IMR-90 (cell line): ENCODE measurements at regions not wholly inside any gene's neighbourhood (a gene's known extent, or its start where the extent isn't known, plus 50 kb on each side); places are given as distances from the start of the nearest gene placed in this dataset.

Experiments used
- ATAC-seq: fragments of 200-7000 bp; cut with Tn5 transposase; 2 replicates; pipeline ENCODE4 v1.9.1; 2020; ENCODE audit warnings: low read depth, mild to moderate bottlenecking, moderate library complexity
- BruUV-seq: library from RNA; stranded (reverse); fragments of 400-500 nt; replicated peaks from 2 replicates; lab custom pipeline; 2021; lab: Mats Ljungman, UMichigan
- CTCF ChIA-PET: fragments of 300-600 bp; formaldehyde crosslinking; extraction: SDS; loops from one replicate; lab custom pipeline; 2021; ENCODE audit warnings: antibody characterized with exemption; lab: Yijun Ruan, JAX
- POLR2A ChIA-PET: fragments of 300-600 bp; sonication (Branson Sonifier 250); formaldehyde crosslinking; loops from one replicate; lab custom pipeline; 2022; ENCODE audit warnings: antibody characterized with exemption; ENCODE audit not compliant: unreplicated experiment; lab: Charles Lee
- DNase-seq: peaks from one replicate; pipeline ENCODE4 v3.0.0; 2013
- H2AFZ ChIP-seq: replicated peaks from 2 replicates; pipeline ENCODE3; 2013; ENCODE audit warnings: low read length, mild to moderate bottlenecking; ENCODE audit not compliant: poor library complexity
- H2AK5ac ChIP-seq: 2 replicates; pipeline ENCODE4 v1.6.1; 2013; ENCODE audit warnings: low read depth, low read length, inconsistent platforms
- H2AK9ac ChIP-seq: replicated peaks from 2 replicates; pipeline ENCODE3; 2013; ENCODE audit warnings: mild to moderate bottlenecking, low read depth, low read length, moderate library complexity; ENCODE audit not compliant: poor library complexity
- H2BK120ac ChIP-seq: 2 replicates; pipeline ENCODE4 v1.6.1; 2013; ENCODE audit warnings: low read depth, low read length, inconsistent platforms
- H2BK15ac ChIP-seq: 3 replicates; pipeline ENCODE4 v1.6.1; 2013; ENCODE audit warnings: low read depth, low read length, inconsistent platforms
- H2BK20ac ChIP-seq: 2 replicates; pipeline ENCODE4 v1.6.1; 2013; ENCODE audit warnings: low read depth, mild to moderate bottlenecking, inconsistent platforms, low read length, moderate library complexity
- H2BK5ac ChIP-seq: 2 replicates; pipeline ENCODE4 v1.6.1; 2013; ENCODE audit warnings: mild to moderate bottlenecking, low read depth, low read length, inconsistent platforms; ENCODE audit not compliant: poor library complexity, severe bottlenecking
- H3K14ac ChIP-seq: replicated peaks from 2 replicates; pipeline ENCODE4 v1.6.1; 2013; ENCODE audit warnings: low read depth, low read length, inconsistent platforms
- H3K18ac ChIP-seq: 2 replicates; pipeline ENCODE4 v1.6.1; 2013; ENCODE audit warnings: low read depth, low read length, control low read depth
- H3K23ac ChIP-seq: 2 replicates; pipeline ENCODE4 v1.6.1; 2013; ENCODE audit warnings: low read depth, low read length, inconsistent platforms
- H3K27ac ChIP-seq: 2 replicates; pipeline ENCODE4 v1.5.1; 2013; ENCODE audit warnings: mild to moderate bottlenecking, control low read depth, low read length; ENCODE audit not compliant: insufficient read depth
- H3K27me3 ChIP-seq: 2 replicates; pipeline ENCODE4 v1.6.1; 2013; ENCODE audit warnings: low read length; ENCODE audit not compliant: control insufficient read depth, insufficient read depth
- H3K36me3 ChIP-seq: 2 replicates; pipeline ENCODE4 v1.6.1; 2013; ENCODE audit warnings: low read length, mixed read lengths; ENCODE audit not compliant: control insufficient read depth, insufficient read depth
- H3K4ac ChIP-seq: 2 replicates; pipeline ENCODE4 v1.6.1; 2013; ENCODE audit warnings: low read depth, low read length, inconsistent platforms
- H3K4me1 ChIP-seq: 2 replicates; pipeline ENCODE4 v1.6.1; 2013; ENCODE audit warnings: low read length, mixed read lengths; ENCODE audit not compliant: control insufficient read depth, insufficient read depth
- H3K4me2 ChIP-seq: 2 replicates; pipeline ENCODE4 v1.6.1; 2013; ENCODE audit warnings: low read depth, mild to moderate bottlenecking, control low read depth, low read length, moderate library complexity
- H3K4me3 ChIP-seq: 2 replicates; pipeline ENCODE4 v1.5.1; 2013; ENCODE audit warnings: low read depth, mild to moderate bottlenecking, control low read depth, low read length, moderate library complexity; ENCODE audit not compliant: insufficient read depth
- H3K56ac ChIP-seq: 2 replicates; pipeline ENCODE4 v1.6.1; 2013; ENCODE audit warnings: low read length, inconsistent platforms; ENCODE audit not compliant: insufficient read depth; ENCODE audit errors: extremely low read depth
- H3K79me1 ChIP-seq, 2 experiments: 2 replicates each; pipeline ENCODE4 v1.6.1; 2013; ENCODE audit warnings: low read length in 2 of 2, inconsistent platforms in 1 of 2, low read depth in 1 of 2
- H3K9ac ChIP-seq: 2 replicates; pipeline ENCODE4 v1.6.1; 2013; ENCODE audit warnings: low read depth, low read length, control low read depth
- H3K9me1 ChIP-seq: 2 replicates; pipeline ENCODE4 v1.6.1; 2013; ENCODE audit warnings: low read length, inconsistent platforms; ENCODE audit not compliant: insufficient read depth
- H3K9me3 ChIP-seq: 2 replicates; pipeline ENCODE4 v1.6.1; 2013; ENCODE audit warnings: low read length; ENCODE audit not compliant: control insufficient read depth, insufficient read depth
- H4K20me1 ChIP-seq: 2 replicates; pipeline ENCODE4 v1.6.1; 2013; ENCODE audit warnings: low read length, inconsistent platforms; ENCODE audit not compliant: insufficient read depth
- H4K5ac ChIP-seq: 2 replicates; pipeline ENCODE4 v1.6.1; 2013; ENCODE audit warnings: mild to moderate bottlenecking, low read depth, low read length, control low read depth
- H4K8ac ChIP-seq, 2 experiments: 2 replicates each; pipeline ENCODE4 v1.6.1; 2013; ENCODE audit warnings: low read depth in 2 of 2, low read length in 2 of 2, control low read depth in 1 of 2, inconsistent platforms in 1 of 2
- H4K91ac ChIP-seq: 2 replicates; pipeline ENCODE4 v1.6.1; 2013; ENCODE audit warnings: low read depth, low read length, inconsistent platforms; ENCODE audit not compliant: insufficient read depth
- CEBPB ChIP-seq: IDR thresholded peaks from 2 replicates; pipeline ENCODE4 v1.6.1; 2012; ENCODE audit warnings: low read depth, low read length, improper control_type of control experiment
- CHD1 ChIP-seq: IDR thresholded peaks from 2 replicates; pipeline ENCODE4 v1.6.1; 2012; ENCODE audit warnings: low read depth, low read length, improper control_type of control experiment
- CTCF ChIP-seq: conservative IDR thresholded peaks from 2 replicates; pipeline ENCODE4 v1.5.1; 2012; ENCODE audit warnings: mild to moderate bottlenecking, low read depth, low read length, improper control_type of control experiment
- ELK1 ChIP-seq: fragments of 150-350 bp; IDR thresholded peaks from 2 replicates; pipeline ENCODE4 v1.6.1; 2016; ENCODE audit warnings: low read depth, mild to moderate bottlenecking, low read length, moderate library complexity, borderline replicate concordance
- MAFK ChIP-seq: IDR thresholded peaks from 2 replicates; pipeline ENCODE4 v1.6.1; 2012; ENCODE audit warnings: low read depth, low read length, improper control_type of control experiment
- MAZ ChIP-seq: IDR thresholded peaks from 2 replicates; pipeline ENCODE4 v1.6.1; 2012; ENCODE audit warnings: low read depth, mild to moderate bottlenecking, low read length, improper control_type of control experiment, moderate library complexity, borderline replicate concordance
- MXI1 ChIP-seq: IDR thresholded peaks from 2 replicates; pipeline ENCODE4 v1.6.1; 2012; ENCODE audit warnings: low read depth, mild to moderate bottlenecking, low read length, moderate library complexity, borderline replicate concordance
- RAD21 ChIP-seq: IDR thresholded peaks from 2 replicates; pipeline ENCODE4 v1.6.1; 2012; ENCODE audit warnings: low read length, improper control_type of control experiment
- RFX5 ChIP-seq: IDR thresholded peaks from 2 replicates; pipeline ENCODE4 v1.8.0; 2012; ENCODE audit warnings: low read depth, mild to moderate bottlenecking, low read length, moderate library complexity
- SMC3 ChIP-seq: fragments of 150-350 bp; IDR thresholded peaks from 2 replicates; pipeline ENCODE4 v1.6.1; 2016; ENCODE audit warnings: low read depth, mild to moderate bottlenecking, antibody characterized with exemption, low read length, moderate library complexity
- WGBS, 2 experiments: methylation state at CpG; one replicate each; pipeline versions ENCODE4 v1.1.5 to v1.1.7; 2013; ENCODE audit warnings: missing lambda C conversion rate in 2 of 2; ENCODE audit not compliant: insufficient read length in 1 of 2; ENCODE audit errors: extremely low coverage in 2 of 2; 5-methylcytosine and 5-hydroxymethylcytosine counted together
- dilution Hi-C: fragments of 300-500 bp; cut with HindIII; formaldehyde crosslinking; loops from one replicate; pipeline ENCODE4 v1.14.3; 2018; ENCODE audit warnings: low sequenced_read_pairs; ENCODE audit not compliant: unreplicated experiment
- in situ Hi-C: fragments of 300-500 bp; cut with MboI; formaldehyde crosslinking; loops from 3 replicates; pipeline ENCODE4 v1.14.3; 2019; ENCODE audit warnings: low sequenced_read_pairs, inconsistent platforms, mixed read lengths
- intact Hi-C: fragments of 100-400 bp; cut with micrococcal nuclease; formaldehyde crosslinking; loops from 2 replicates; pipeline ENCODE4 v1.10.0; 2022

- Histone ChIP-seq H3K18ac (no peak overlapping the region), H3K36me3 (no peaks in the 10 kb centered on the region), H3K9me3 (no peaks in the 10 kb centered on the region), H2BK20ac (no peak overlapping the region), H3K4ac (no peak overlapping the region), H3K9me1 (no peaks in the 10 kb centered on the region), H3K9ac (no peak overlapping the region), H4K91ac (no peak overlapping the region), H3K79me1 (no peaks in the 10 kb centered on the region), H2AK5ac (no peak overlapping the region), H3K27me3 (no peaks in the 10 kb centered on the region; the same call in 1 of the 2 replicates), H3K27ac (no peak overlapping the region), H4K5ac (no peak overlapping the region), H2AFZ (no peak overlapping the region), H3K23ac (no peak overlapping the region), H3K4me1 (no peaks in the 10 kb centered on the region), H3K4me2 (no peak overlapping the region), H4K20me1 (no peaks in the 10 kb centered on the region), H4K8ac (no peak overlapping the region), H3K14ac (no peak overlapping the region), H2BK15ac (no peak overlapping the region), H3K4me3 (no peak overlapping the region), H2AK9ac (no peak overlapping the region), H2BK120ac (no peak overlapping the region), H3K56ac (no peak overlapping the region), H2BK5ac (no peak overlapping the region)
- BruUV-seq = no TSS peak
- WGBS, 2 experiments = 100% methylated on average over 1 of the region's 5 CpGs; no CpG with 5 or more reads in 1 of the 2 experiments
- POLR2A ChIA-PET = no interaction called here
- intact Hi-C loops = no loop called here
- ATAC-seq (no peak), DNase-seq (no peak)
- dilution Hi-C loops = no loop called here
- CTCF ChIA-PET = no interaction called here
- in situ Hi-C loops = no loop called here
- TF ChIP-seq MAFK = no peak
- no peak for TF ChIP-seq ELK1
- no peak for TF ChIP-seq CHD1
- no peak for TF ChIP-seq RAD21
- no peak for TF ChIP-seq MAZ
- TF ChIP-seq SMC3 = no peak
- no peak for TF ChIP-seq CEBPB
- TF ChIP-seq CTCF = no peak
- TF ChIP-seq RFX5 = no peak
- no peak for TF ChIP-seq MXI1
Measured at GRCh38 chr17:36760425-36760824, 159.0 kb downstream of the MRM1 start.
